ENCODE measurements at regions not wholly inside any gene's neighbourhood (a gene's known extent, or its start where the extent isn't known, plus 50 kb on each side); places are given as distances from the start of the nearest gene placed in this dataset.

- TF ChIP-seq USF2 (IDR thresholded peaks at IDR 0.05; ENCODE audit: low read depth, low read length) = no peak
- no peak for TF ChIP-seq BHLHE40 (IDR thresholded peaks at IDR 0.05; ENCODE audit: low read depth, low read length)
- no peak for TF ChIP-seq CTCF (conservative IDR thresholded peaks at IDR 0.05; ENCODE audit: low read depth, low read length)
- no peak for TF ChIP-seq POLR2A (IDR thresholded peaks at IDR 0.05; ENCODE audit: low read depth, low read length)
- no peak for TF ChIP-seq RCOR1 (IDR thresholded peaks at IDR 0.05; ENCODE audit: insufficient replicate concordance, low read length)
- TF ChIP-seq RAD21 (IDR thresholded peaks at IDR 0.05; ENCODE audit: low read length) = no peak
- no peak for TF ChIP-seq MAFK (IDR thresholded peaks at IDR 0.05; ENCODE audit: low read depth, low read length)
- no peak for TF ChIP-seq CHD1 (IDR thresholded peaks at IDR 0.05; ENCODE audit: low read depth, low read length)
- TF ChIP-seq SMC3 (IDR thresholded peaks at IDR 0.05; ENCODE audit: low read depth, low read length) = no peak
- TF ChIP-seq MAZ (IDR thresholded peaks at IDR 0.05; ENCODE audit: borderline replicate concordance, low read depth, low read length) = no peak
- TF ChIP-seq ELK1 (IDR thresholded peaks at IDR 0.05; ENCODE audit: borderline replicate concordance, low read depth, low read length) = no peak
- no peak for TF ChIP-seq CEBPB (IDR thresholded peaks at IDR 0.05; ENCODE audit: low read depth, low read length)
These were observed 791.8 kb upstream of the C9orf72 start for GRCh38 chr9:28365020-28365640.
